ENCODE measurements at regions not wholly inside any gene's neighbourhood (a gene's known extent, or its start where the extent isn't known, plus 50 kb on each side); places are given as distances from the start of the nearest gene placed in this dataset.
"Not testable (repeated sequence)": the region's sequence is repeated elsewhere in the genome, so short reads cannot be mapped to it uniquely, and the experiment has no call there.

GRCh38 chr7:115208710-115209560 lies 287.0 kb downstream of the MDFIC start:
- in situ Hi-C loops (cut with MboI; ENCODE audit: low sequenced_read_pairs, unreplicated experiment), result no loop called here
- DNase-seq (ENCODE audit: low spot score), result no peak
- no peak for TF ChIP-seq CTCF (IDR thresholded peaks at IDR 0.05; ENCODE audit: borderline replicate concordance, control extremely low read depth, extremely low read depth, insufficient read depth, missing control alignments)

- in situ Hi-C loops (cut with MboI; ENCODE audit: low sequenced_read_pairs, unreplicated experiment); DNase-seq (ENCODE audit: low spot score): not testable (repeated sequence)
Measured at GRCh38 chr7:115206374-115206773, 284.5 kb downstream of the MDFIC start.

GRCh38 chr7:115198143-115198542 lies 276.2 kb downstream of the MDFIC start:
- no peak for DNase-seq (ENCODE audit: low spot score)
- in situ Hi-C loops (cut with MboI; ENCODE audit: low sequenced_read_pairs, unreplicated experiment), result no loop called here
- TF ChIP-seq CTCF (IDR thresholded peaks at IDR 0.05; ENCODE audit: borderline replicate concordance, control extremely low read depth, extremely low read depth, insufficient read depth, missing control alignments), result no peak

GRCh38 chr7:115195208-115195607 lies 273.3 kb downstream of the MDFIC start:
- DNase-seq (ENCODE audit: low spot score), result no peak
- in situ Hi-C loops (cut with MboI; ENCODE audit: low sequenced_read_pairs, unreplicated experiment), result no loop called here
- no peak for TF ChIP-seq CTCF (IDR thresholded peaks at IDR 0.05; ENCODE audit: borderline replicate concordance, control extremely low read depth, extremely low read depth, insufficient read depth, missing control alignments)

GRCh38 chr7:115191526-115191925 lies 269.6 kb downstream of the MDFIC start:
- no peak for DNase-seq (ENCODE audit: low spot score)
- TF ChIP-seq CTCF (IDR thresholded peaks at IDR 0.05; ENCODE audit: borderline replicate concordance, control extremely low read depth, extremely low read depth, insufficient read depth, missing control alignments), result no peak
- in situ Hi-C loops (cut with MboI; ENCODE audit: low sequenced_read_pairs, unreplicated experiment), result no loop called here

- in situ Hi-C loops (cut with MboI; ENCODE audit: low sequenced_read_pairs, unreplicated experiment), result no loop called here
Measured at GRCh38 chr7:115183431-115184057, 261.6 kb downstream of the MDFIC start.

More at GRCh38 chr7:115183431-115184057, 261.6 kb downstream of the MDFIC start:
- DNase-seq (ENCODE audit: low spot score), result no peak
- TF ChIP-seq CTCF (IDR thresholded peaks at IDR 0.05; ENCODE audit: borderline replicate concordance, control extremely low read depth, extremely low read depth, insufficient read depth, missing control alignments), result no peak

Measured in GM13976 (cell line).